SU-DHL-6 (cell line): ENCODE measurements at regions not wholly inside any gene's neighbourhood (a gene's known extent, or its start where the extent isn't known, plus 50 kb on each side); places are given as distances from the start of the nearest gene placed in this dataset.

ENCODE experiments used
- H2AFZ ChIP-seq: fragments of 200-600 bp; sonication (generic); 2 replicates; pipeline ENCODE4 v1.6.1; 2014; ENCODE audit warnings: low read depth, mild to moderate bottlenecking, moderate library complexity, mixed read lengths, antibody characterized with exemption, low read length; ENCODE audit not compliant: severe bottlenecking
- H3F3A ChIP-seq: fragments of 200-600 bp; shearing (Covaris generic); 2 replicates; pipeline ENCODE4 v1.6.0; 2016; ENCODE audit warnings: antibody characterized with exemption, mild to moderate bottlenecking; ENCODE audit not compliant: insufficient read depth
- H3K27ac ChIP-seq: fragments of 200-600 bp; sonication (generic); 2 replicates; pipeline ENCODE4 v1.5.1; 2016; ENCODE audit warnings: low read depth, mild to moderate bottlenecking, low read length, moderate library complexity, mixed read lengths
- H3K27me3 ChIP-seq: fragments of 200-600 bp; sonication (generic), shearing (Covaris generic); 2 replicates; pipeline ENCODE4 v1.6.0; 2014; ENCODE audit warnings: mild to moderate bottlenecking, low read length
- H3K36me3 ChIP-seq: fragments of 200-600 bp; sonication (generic); 2 replicates; pipeline ENCODE4 v1.6.1; 2014; ENCODE audit warnings: mild to moderate bottlenecking, low read length, mixed read lengths
- H3K4me2 ChIP-seq: fragments of 300-600, 200-600 bp; shearing (Covaris generic), sonication (generic); 2 replicates; pipeline ENCODE4 v1.6.0; 2014; ENCODE audit warnings: low read length, low read depth, mild to moderate bottlenecking; ENCODE audit not compliant: poor library complexity, severe bottlenecking
- H3K4me3 ChIP-seq: fragments of 200-600 bp; sonication (generic); 2 replicates; pipeline ENCODE4 v1.5.1; 2014; ENCODE audit warnings: antibody characterized with exemption, low read length, mild to moderate bottlenecking, mixed read lengths; ENCODE audit not compliant: insufficient read depth, poor library complexity, severe bottlenecking
- H3K79me2 ChIP-seq: fragments of 200-600 bp; sonication (generic); 2 replicates; pipeline ENCODE4 v1.6.1; 2014; ENCODE audit warnings: mild to moderate bottlenecking, low read length, moderate library complexity; ENCODE audit not compliant: insufficient read depth
- H3K9ac ChIP-seq: fragments of 200-600 bp; sonication (generic); 2 replicates; pipeline ENCODE4 v1.7.0; 2014; ENCODE audit warnings: mild to moderate bottlenecking, low read length
- H3K9me2 ChIP-seq: fragments of 200-600 bp; sonication (generic); replicated peaks from 2 replicates; pipeline ENCODE4 v1.6.1; 2014; ENCODE audit warnings: low read length; ENCODE audit not compliant: insufficient read depth
- H3K9me3 ChIP-seq: fragments of 200-600 bp; sonication (generic); 2 replicates; pipeline ENCODE4 v1.6.1; 2014; ENCODE audit warnings: low read length, mixed read lengths; ENCODE audit not compliant: insufficient read depth
- H4K20me1 ChIP-seq: fragments of 200-600 bp; sonication (generic); 2 replicates; pipeline ENCODE4 v1.6.1; 2014; ENCODE audit warnings: low read depth, mild to moderate bottlenecking, antibody characterized with exemption, low read length, moderate library complexity, mixed read lengths
- EZH2phosphoT487 ChIP-seq: fragments of 200-600 bp; sonication (generic), shearing (Covaris generic); conservative IDR thresholded peaks from 2 replicates; pipeline ENCODE4 v1.6.1; 2018; ENCODE audit warnings: mild to moderate bottlenecking, antibody characterized with exemption, low read length, moderate library complexity, mixed read lengths
- TF ChIP-seq, protein P1 (sequence below): fragments of 200-600 bp; sonication (generic); IDR thresholded peaks from one replicate; pipeline ENCODE4 v1.5.1; 2017; ENCODE audit warnings: antibody characterized with exemption, mild to moderate bottlenecking, low read length, moderate library complexity; ENCODE audit not compliant: insufficient read depth, poor library complexity, severe bottlenecking

- no peak overlapping the region for H3K27ac ChIP-seq
- H3K4me3 ChIP-seq, result no peak overlapping the region
- no peaks in the 10 kb centered on the region for H3K36me3 ChIP-seq
- H3K79me2 ChIP-seq, result no peaks in the 10 kb centered on the region
- H2AFZ ChIP-seq, result no peak overlapping the region
- no peaks in the 10 kb centered on the region for H3K9me2 ChIP-seq
- H4K20me1 ChIP-seq, result no peaks in the 10 kb centered on the region
- H3K9ac ChIP-seq, result no peak overlapping the region
- no peak overlapping the region for H3K4me2 ChIP-seq
- H3F3A ChIP-seq, result no peaks in the 10 kb centered on the region
- TF ChIP-seq, protein P1, sequence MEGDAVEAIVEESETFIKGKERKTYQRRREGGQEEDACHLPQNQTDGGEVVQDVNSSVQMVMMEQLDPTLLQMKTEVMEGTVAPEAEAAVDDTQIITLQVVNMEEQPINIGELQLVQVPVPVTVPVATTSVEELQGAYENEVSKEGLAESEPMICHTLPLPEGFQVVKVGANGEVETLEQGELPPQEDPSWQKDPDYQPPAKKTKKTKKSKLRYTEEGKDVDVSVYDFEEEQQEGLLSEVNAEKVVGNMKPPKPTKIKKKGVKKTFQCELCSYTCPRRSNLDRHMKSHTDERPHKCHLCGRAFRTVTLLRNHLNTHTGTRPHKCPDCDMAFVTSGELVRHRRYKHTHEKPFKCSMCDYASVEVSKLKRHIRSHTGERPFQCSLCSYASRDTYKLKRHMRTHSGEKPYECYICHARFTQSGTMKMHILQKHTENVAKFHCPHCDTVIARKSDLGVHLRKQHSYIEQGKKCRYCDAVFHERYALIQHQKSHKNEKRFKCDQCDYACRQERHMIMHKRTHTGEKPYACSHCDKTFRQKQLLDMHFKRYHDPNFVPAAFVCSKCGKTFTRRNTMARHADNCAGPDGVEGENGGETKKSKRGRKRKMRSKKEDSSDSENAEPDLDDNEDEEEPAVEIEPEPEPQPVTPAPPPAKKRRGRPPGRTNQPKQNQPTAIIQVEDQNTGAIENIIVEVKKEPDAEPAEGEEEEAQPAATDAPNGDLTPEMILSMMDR, result no peak
- no peak for TF ChIP-seq EZH2phosphoT487
- no peaks in the 10 kb centered on the region for H3K27me3 ChIP-seq
- no peaks in the 10 kb centered on the region for H3K9me3 ChIP-seq
Observed at GRCh38 chr2:122323927-122324326, 568.5 kb downstream of the TSN start.

DNA sequence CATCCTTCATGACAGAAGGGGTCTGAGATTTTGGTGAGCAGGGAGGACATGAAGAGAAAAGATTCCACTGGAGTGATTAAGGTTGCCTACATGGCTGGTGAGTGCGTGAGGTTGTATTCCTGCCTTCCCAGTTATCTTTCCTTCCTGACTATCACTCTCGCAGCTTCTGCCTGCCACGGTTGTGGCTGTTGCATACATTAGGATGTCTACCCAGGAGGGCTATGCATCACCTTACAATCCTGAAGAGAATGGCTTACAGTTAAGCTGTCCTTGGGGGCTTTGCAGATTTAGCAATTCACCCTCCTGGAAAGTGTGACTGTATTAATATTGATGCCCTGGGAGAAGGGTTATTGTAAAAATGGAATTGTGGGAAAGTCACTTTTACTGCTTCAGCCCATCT lies 571.0 kb downstream of the TSN start:
- no peak for TF ChIP-seq EZH2phosphoT487
- TF ChIP-seq, protein P1, result no peak

DNA sequence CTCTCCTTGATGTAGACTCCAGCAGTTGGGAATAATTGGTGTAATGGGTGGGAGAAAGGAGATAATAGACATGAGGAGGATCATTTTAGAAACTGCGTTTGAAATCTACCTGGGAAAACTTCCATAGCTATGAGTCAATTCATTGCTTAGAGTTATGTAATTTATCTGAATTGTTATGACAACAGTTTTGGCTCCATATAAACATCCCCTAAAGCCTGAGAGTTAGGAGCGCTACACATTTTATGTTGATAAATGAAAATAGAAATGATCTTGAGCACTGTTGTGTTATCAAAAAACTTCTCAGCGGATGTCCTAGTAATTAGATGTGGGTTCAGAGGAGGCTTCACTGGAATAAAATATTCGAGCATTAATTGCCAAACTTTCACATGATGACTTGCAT lies 573.4 kb downstream of the TSN start:
- Histone ChIP-seq H3K79me2 (no peaks in the 10 kb centered on the region), H3K4me2 (no peak overlapping the region), H3K9me2 (no peaks in the 10 kb centered on the region), H3K9ac (no peak overlapping the region), H3K36me3 (no peaks in the 10 kb centered on the region), H3K27me3 (no peaks in the 10 kb centered on the region), H2AFZ (no peak overlapping the region), H3K4me3 (no peak overlapping the region), H3K9me3 (no peaks in the 10 kb centered on the region), H3F3A (no peaks in the 10 kb centered on the region), H4K20me1 (no peaks in the 10 kb centered on the region), H3K27ac (no peak overlapping the region)
- TF ChIP-seq, protein P1, result no peak
- no peak for TF ChIP-seq EZH2phosphoT487

More for the DNA sequence above, 571.0 kb downstream of the TSN start:
- Histone ChIP-seq H3K4me3 (no peak overlapping the region), H3K27ac (no peak overlapping the region), H3K79me2 (no peaks in the 10 kb centered on the region), H3K9ac (no peak overlapping the region), H4K20me1 (no peaks in the 10 kb centered on the region), H2AFZ (no peak overlapping the region), H3F3A (no peaks in the 10 kb centered on the region), H3K4me2 (no peak overlapping the region), H3K27me3 (no peaks in the 10 kb centered on the region), H3K36me3 (no peaks in the 10 kb centered on the region), H3K9me2 (no peaks in the 10 kb centered on the region), H3K9me3 (no peaks in the 10 kb centered on the region)
